ENCODE measurements at regions not wholly inside any gene's neighbourhood (a gene's known extent, or its start where the extent isn't known, plus 50 kb on each side); places are given as distances from the start of the nearest gene placed in this dataset.

- no peak for TF ChIP-seq POLR2A (IDR thresholded peaks at IDR 0.05)
- no peak for TF ChIP-seq CTCF (IDR thresholded peaks at IDR 0.05)
- no peak overlapping the region for H3K4me3 ChIP-seq
- H3K9me3 ChIP-seq, result no peaks in the 10 kb centered on the region
- no peak overlapping the region for H3K27ac ChIP-seq
- no peaks in the 10 kb centered on the region for H3K36me3 ChIP-seq
- no peak for DNase-seq
- no peaks in the 10 kb centered on the region for H3K27me3 ChIP-seq
- intact Hi-C loops (cut with DNase I), result no loop called here
- 76% methylated on average over 2 of the region's 2 CpGs for WGBS (ENCODE audit: insufficient coverage, low coverage, low lambda C conversion rate, missing lambda C conversion rate)
- no peaks in the 10 kb centered on the region for H3K4me1 ChIP-seq
- ATAC-seq, result no peak
These were observed 60.4 kb upstream of the CDH20 start for GRCh38 chr18:61272793-61273192.

GRCh38 chr18:61273533-61273932 lies 59.7 kb upstream of the CDH20 start:
- DNase-seq (no peak), ATAC-seq (no peak)
- no peak for TF ChIP-seq POLR2A (IDR thresholded peaks at IDR 0.05)
- TF ChIP-seq CTCF (IDR thresholded peaks at IDR 0.05), result no peak
- no peaks in the 10 kb centered on the region for H3K36me3 ChIP-seq
- 33% methylated on average over 3 of the region's 3 CpGs for WGBS (ENCODE audit: insufficient coverage, low coverage, low lambda C conversion rate, missing lambda C conversion rate)
- no peak overlapping the region for H3K27ac ChIP-seq
- no peaks in the 10 kb centered on the region for H3K4me1 ChIP-seq
- intact Hi-C loops (cut with DNase I), result no loop called here
- no peaks in the 10 kb centered on the region for H3K27me3 ChIP-seq
- no peak overlapping the region for H3K4me3 ChIP-seq
- H3K9me3 ChIP-seq, result no peaks in the 10 kb centered on the region

DNA sequence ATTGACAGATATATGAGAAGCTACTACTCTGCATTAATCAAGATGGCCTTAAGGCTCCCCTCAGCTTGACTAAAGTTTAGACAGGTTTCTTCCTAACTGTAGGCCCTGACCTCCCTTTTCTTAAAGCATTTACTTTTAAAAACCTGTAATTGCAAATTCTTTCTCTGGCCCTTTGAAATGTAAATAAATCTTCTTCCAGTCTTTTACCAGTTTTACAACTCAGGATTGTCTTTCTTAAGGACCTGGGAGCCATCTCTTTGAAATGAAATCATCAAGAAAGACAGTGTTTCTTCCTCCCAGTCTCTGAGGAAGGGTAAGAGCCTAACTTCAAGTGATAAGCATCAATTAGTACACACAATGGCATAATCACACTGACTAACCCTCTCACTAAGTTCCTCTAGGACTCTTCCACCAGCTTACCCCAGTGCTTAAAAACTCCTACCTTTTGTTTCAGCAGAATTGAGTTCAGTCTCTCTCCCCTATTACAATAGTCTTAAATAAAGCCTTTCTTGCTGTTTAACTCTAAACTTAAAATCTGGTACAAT lies 58.7 kb upstream of the CDH20 start:
- intact Hi-C loops (cut with DNase I), result no loop called here
- TF ChIP-seq CTCF (IDR thresholded peaks at IDR 0.05) (no peak), POLR2A (IDR thresholded peaks at IDR 0.05) (no peak)
- ATAC-seq, result no peak

DNA sequence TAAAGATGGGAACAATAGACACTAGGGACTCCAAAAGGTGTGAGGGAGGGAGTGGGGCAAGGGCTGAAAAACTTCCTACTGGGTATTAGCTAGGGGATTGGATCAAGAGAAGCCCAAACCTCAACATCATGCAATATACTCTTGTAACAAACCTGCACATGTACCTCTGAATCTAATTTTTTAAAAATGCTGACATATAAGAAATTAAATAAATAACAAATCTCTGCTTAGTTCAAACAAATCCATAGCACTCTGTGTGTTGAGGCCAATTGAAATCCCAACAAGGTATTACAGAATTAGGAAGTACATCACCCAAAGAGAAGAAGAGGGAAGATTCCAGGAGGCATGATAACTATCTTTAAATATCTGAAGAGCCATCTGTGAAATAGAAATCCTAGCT lies 55.4 kb upstream of the CDH20 start:
- intact Hi-C loops (cut with DNase I), result no loop called here
- ATAC-seq (no peak), DNase-seq (no peak)
- Histone ChIP-seq H3K4me3 (no peak overlapping the region), H3K36me3 (no peaks in the 10 kb centered on the region), H3K27me3 (no peaks in the 10 kb centered on the region), H3K27ac (no peak overlapping the region), H3K9me3 (no peaks in the 10 kb centered on the region), H3K4me1 (no peaks in the 10 kb centered on the region)
- TF ChIP-seq CTCF (IDR thresholded peaks at IDR 0.05) (no peak), POLR2A (IDR thresholded peaks at IDR 0.05) (no peak)

More for the DNA sequence above, 58.7 kb upstream of the CDH20 start:
- Histone ChIP-seq H3K27me3 (no peaks in the 10 kb centered on the region), H3K9me3 (no peaks in the 10 kb centered on the region), H3K36me3 (no peaks in the 10 kb centered on the region), H3K4me1 (no peaks in the 10 kb centered on the region), H3K27ac (no peak overlapping the region), H3K4me3 (no peak overlapping the region)
- DNase-seq, result no peak

GRCh38 chr18:61281431-61281830 lies 51.8 kb upstream of the CDH20 start:
- Histone ChIP-seq H3K4me3 (no peak overlapping the region), H3K4me1 (no peaks in the 10 kb centered on the region), H3K27ac (no peak overlapping the region), H3K9me3 (no peaks in the 10 kb centered on the region), H3K36me3 (no peaks in the 10 kb centered on the region), H3K27me3 (no peaks in the 10 kb centered on the region)
- no peak for ATAC-seq
- TF ChIP-seq CTCF (IDR thresholded peaks at IDR 0.05) (no peak), POLR2A (IDR thresholded peaks at IDR 0.05) (no peak)
- 42% methylated on average over 1 of the region's 1 CpG for WGBS (ENCODE audit: insufficient coverage, low coverage, low lambda C conversion rate, missing lambda C conversion rate)
- no peak for DNase-seq
- intact Hi-C loops (cut with DNase I), result no loop called here
